IMR-90 (cell line): ENCODE measurements at regions not wholly inside any gene's neighbourhood (a gene's known extent, or its start where the extent isn't known, plus 50 kb on each side); places are given as distances from the start of the nearest gene placed in this dataset.

Experiments
- BHLHE40 ChIP-seq: fragments of 150-350 bp; IDR thresholded peaks from 2 replicates; pipeline ENCODE4 v1.6.1; 2016; ENCODE audit warnings: mild to moderate bottlenecking, low read depth, low read length
- CHD1 ChIP-seq: IDR thresholded peaks from 2 replicates; pipeline ENCODE4 v1.6.1; 2012; ENCODE audit warnings: low read depth, low read length, improper control_type of control experiment
- CTCF ChIP-seq: conservative IDR thresholded peaks from 2 replicates; pipeline ENCODE4 v1.5.1; 2012; ENCODE audit warnings: mild to moderate bottlenecking, low read depth, low read length, improper control_type of control experiment
- FOS ChIP-seq: fragments of 150-350 bp; IDR thresholded peaks from 2 replicates; pipeline ENCODE4 v1.6.1; 2016; ENCODE audit warnings: low read depth, low read length
- POLR2A ChIP-seq: IDR thresholded peaks from 2 replicates; pipeline ENCODE4 v1.6.1; 2012; ENCODE audit warnings: mild to moderate bottlenecking, low read depth, low read length
- RAD21 ChIP-seq: IDR thresholded peaks from 2 replicates; pipeline ENCODE4 v1.6.1; 2012; ENCODE audit warnings: low read length, improper control_type of control experiment
- USF2 ChIP-seq: fragments of 150-350 bp; IDR thresholded peaks from 2 replicates; pipeline ENCODE4 v1.6.1; 2017; ENCODE audit warnings: mild to moderate bottlenecking, antibody characterized with exemption, low read length, low read depth

DNA sequence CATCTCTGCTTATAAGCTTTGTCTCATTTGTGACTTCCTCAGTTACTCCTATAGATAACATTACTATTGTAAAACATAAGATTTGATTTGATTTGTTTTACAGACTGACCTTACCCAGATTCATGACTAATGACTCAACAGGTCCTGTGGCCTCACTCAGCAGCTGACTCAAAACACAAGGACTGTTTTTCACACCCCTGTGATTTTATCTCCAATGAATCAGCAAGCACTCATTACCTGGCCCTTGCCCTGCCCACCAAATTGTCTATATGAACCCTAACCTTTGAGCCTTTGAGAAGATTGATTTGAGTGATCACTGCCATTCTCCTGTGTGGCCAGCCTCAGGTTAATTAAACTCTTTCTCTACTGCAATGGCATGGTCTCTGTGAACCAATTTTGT is 1064.6 kb upstream of the LRRTM3 start:
- TF ChIP-seq CTCF = no peak
- TF ChIP-seq FOS = no peak
- TF ChIP-seq POLR2A = no peak
- no peak for TF ChIP-seq CHD1
- TF ChIP-seq USF2 = no peak
- no peak for TF ChIP-seq BHLHE40
- TF ChIP-seq RAD21 = no peak
